Thyroid gland (tissue), 4 donors: ENCODE measurements at regions not wholly inside any gene's neighbourhood (a gene's known extent, or its start where the extent isn't known, plus 50 kb on each side); places are given as distances from the start of the nearest gene placed in this dataset.
"Not testable (repeated sequence)": the region's sequence is repeated elsewhere in the genome, so short reads cannot be mapped to it uniquely, and the experiment has no call there.

ENCODE experiments used
- CTCF ChIP-seq, 6 experiments: fragments of 200-600 bp in 3 of 6; fragments of 450-650 bp in 3 of 6; sonication (generic) in 3 of 6; IDR thresholded peaks; one replicate each; pipeline ENCODE4 v1.5.1; 2016 to 2019; ENCODE audit warnings: antibody characterized with exemption in 6 of 6, mild to moderate bottlenecking in 2 of 6, inconsistent platforms in 1 of 6, moderate library complexity in 1 of 6
- POLR2A ChIP-seq, 2 donors: fragments of 450-650 bp; IDR thresholded peaks; one replicate each; pipeline ENCODE4 v1.6.1; 2017; ENCODE audit warnings: antibody characterized with exemption in 2 of 2, mild to moderate bottlenecking in 2 of 2, moderate library complexity in 1 of 2

DNA sequence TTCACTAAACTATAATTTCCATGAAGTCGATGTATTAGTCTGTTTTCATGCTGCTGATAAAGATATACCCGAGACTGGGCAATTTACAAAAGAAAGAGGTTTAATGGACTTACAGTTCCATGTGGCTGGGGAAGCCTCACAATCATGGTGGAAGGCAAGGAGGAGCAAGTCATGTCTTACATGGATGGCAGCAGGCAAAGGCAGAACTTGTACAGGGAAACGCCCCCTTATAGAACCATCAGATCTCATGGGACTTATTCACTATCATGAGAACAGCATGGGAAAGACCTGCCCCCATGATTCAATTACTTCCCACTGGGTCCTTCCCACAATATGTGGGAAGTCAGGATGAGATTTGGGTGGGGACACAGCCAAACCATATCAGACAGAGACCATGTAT, 141.6 kb downstream of the SLC38A4 start:
- not testable (repeated sequence) for TF ChIP-seq CTCF, POLR2A (IDR thresholded peaks at IDR 0.05)
